ENCODE measurements at regions not wholly inside any gene's neighbourhood (a gene's known extent, or its start where the extent isn't known, plus 50 kb on each side); places are given as distances from the start of the nearest gene placed in this dataset.
A peak's percentile ranks its signal among the peaks of the same experiment; 100 is the strongest.

- no peaks in the 10 kb centered on the region for H3K27me3 Mint-ChIP-seq (ENCODE audit: low read depth)
- ATAC-seq (replicated peaks in 1 of 2) (no peak), DNase-seq (no peak)
- H3K36me3 Mint-ChIP-seq (ENCODE audit: insufficient read depth in 2 of 2) = no peaks in the 10 kb centered on the region
- H3K27ac Mint-ChIP-seq = no peak overlapping the region
- peaks cover 0 to 1% of the 10 kb centered on the region in 2 donors for H3K9me3 Mint-ChIP-seq
- no peak overlapping the region for H3K4me3 Mint-ChIP-seq
- no peaks in the 10 kb centered on the region for H3K4me1 Mint-ChIP-seq (ENCODE audit: low read depth)
These were observed 734.9 kb downstream of the VRK1 start for GRCh38 chr14:97532052-97532451.

- Mint-ChIP-seq H3K9me3 (peaks cover 0 to 1% of the 10 kb centered on the region in 2 donors), H3K36me3 (ENCODE audit: insufficient read depth in 2 of 2) (no peaks in the 10 kb centered on the region), H3K4me1 (ENCODE audit: low read depth) (no peaks in the 10 kb centered on the region), H3K4me3 (no peak overlapping the region), H3K27ac (no peak overlapping the region), H3K27me3 (ENCODE audit: low read depth) (no peaks in the 10 kb centered on the region)
- DNase-seq (no peak), ATAC-seq (replicated peaks in 1 of 2) (no peak)
These were observed 739.2 kb downstream of the VRK1 start for GRCh38 chr14:97536421-97536820.

GRCh38 chr14:97538749-97539410 lies 741.7 kb downstream of the VRK1 start:
- H3K27ac Mint-ChIP-seq = no peak overlapping the region
- no peaks in the 10 kb centered on the region for H3K36me3 Mint-ChIP-seq (ENCODE audit: insufficient read depth in 2 of 2)
- DNase-seq (no peak), ATAC-seq (replicated peaks in 1 of 2) (peak in 1 of 2 donors; percentile 25)
- H3K4me3 Mint-ChIP-seq = no peak overlapping the region
- H3K27me3 Mint-ChIP-seq (ENCODE audit: low read depth) = no peaks in the 10 kb centered on the region
- no peaks in the 10 kb centered on the region for H3K9me3 Mint-ChIP-seq
- peaks cover 4% of the 10 kb centered on the region for H3K4me1 Mint-ChIP-seq (ENCODE audit: low read depth)

- DNase-seq (no peak), ATAC-seq (replicated peaks in 1 of 2) (no peak)
- Mint-ChIP-seq H3K27me3 (ENCODE audit: low read depth) (no peaks in the 10 kb centered on the region), H3K4me3 (no peak overlapping the region), H3K27ac (no peak overlapping the region), H3K36me3 (ENCODE audit: insufficient read depth in 2 of 2) (no peaks in the 10 kb centered on the region), H3K4me1 (ENCODE audit: low read depth) (peaks cover 7% of the 10 kb centered on the region), H3K9me3 (no peaks in the 10 kb centered on the region)
These were observed 742.2 kb downstream of the VRK1 start for GRCh38 chr14:97539411-97539795.

- no peaks in the 10 kb centered on the region for H3K27me3 Mint-ChIP-seq (ENCODE audit: low read depth)
- no peaks in the 10 kb centered on the region for H3K9me3 Mint-ChIP-seq
- no peak for DNase-seq
- peaks cover 7% of the 10 kb centered on the region for H3K4me1 Mint-ChIP-seq (ENCODE audit: low read depth)
- H3K27ac Mint-ChIP-seq = no peak overlapping the region
- ATAC-seq (replicated peaks in 1 of 2) = no peak
- H3K36me3 Mint-ChIP-seq (ENCODE audit: insufficient read depth in 2 of 2) = no peaks in the 10 kb centered on the region
- H3K4me3 Mint-ChIP-seq = no peak overlapping the region
These were observed 742.7 kb downstream of the VRK1 start for GRCh38 chr14:97539884-97540283.

GRCh38 chr14:97543221-97543620 lies 746.0 kb downstream of the VRK1 start:
- no peak overlapping the region for H3K4me3 Mint-ChIP-seq
- ATAC-seq (replicated peaks in 1 of 2) (no peak), DNase-seq (no peak)
- H3K9me3 Mint-ChIP-seq = no peaks in the 10 kb centered on the region
- no peak overlapping the region for H3K27ac Mint-ChIP-seq
- no peaks in the 10 kb centered on the region for H3K36me3 Mint-ChIP-seq (ENCODE audit: insufficient read depth in 2 of 2)
- H3K4me1 Mint-ChIP-seq (ENCODE audit: low read depth) = peaks cover 7% of the 10 kb centered on the region
- no peaks in the 10 kb centered on the region for H3K27me3 Mint-ChIP-seq (ENCODE audit: low read depth)

- DNase-seq (no peak), ATAC-seq (replicated peaks in 1 of 2) (no peak)
- Mint-ChIP-seq H3K36me3 (ENCODE audit: insufficient read depth in 2 of 2) (no peaks in the 10 kb centered on the region), H3K27me3 (ENCODE audit: low read depth) (no peaks in the 10 kb centered on the region), H3K4me1 (ENCODE audit: low read depth) (peaks cover 7% of the 10 kb centered on the region), H3K9me3 (no peaks in the 10 kb centered on the region), H3K4me3 (no peak overlapping the region), H3K27ac (no peak overlapping the region)
These were observed 746.6 kb downstream of the VRK1 start for GRCh38 chr14:97543816-97544215.

GRCh38 chr14:97544571-97544970 lies 747.4 kb downstream of the VRK1 start:
- H3K36me3 Mint-ChIP-seq (ENCODE audit: insufficient read depth in 2 of 2) = no peaks in the 10 kb centered on the region
- no peak overlapping the region for H3K27ac Mint-ChIP-seq
- no peak for DNase-seq
- H3K27me3 Mint-ChIP-seq (ENCODE audit: low read depth) = no peaks in the 10 kb centered on the region
- H3K9me3 Mint-ChIP-seq = no peaks in the 10 kb centered on the region
- H3K4me1 Mint-ChIP-seq (ENCODE audit: low read depth) = peaks cover 7% of the 10 kb centered on the region
- no peak overlapping the region for H3K4me3 Mint-ChIP-seq
- ATAC-seq (replicated peaks in 1 of 2) = no peak

- ATAC-seq (replicated peaks in 1 of 2) (no peak), DNase-seq (no peak)
- Mint-ChIP-seq H3K36me3 (ENCODE audit: insufficient read depth in 2 of 2) (no peaks in the 10 kb centered on the region), H3K27ac (no peak overlapping the region), H3K4me3 (no peak overlapping the region), H3K27me3 (ENCODE audit: low read depth) (no peaks in the 10 kb centered on the region), H3K4me1 (ENCODE audit: low read depth) (peaks cover 7% of the 10 kb centered on the region), H3K9me3 (no peaks in the 10 kb centered on the region)
These were observed 749.5 kb downstream of the VRK1 start for GRCh38 chr14:97546491-97547230.

GRCh38 chr14:97550463-97550862 lies 753.3 kb downstream of the VRK1 start:
- Mint-ChIP-seq H3K27ac (no peak overlapping the region), H3K4me3 (no peak overlapping the region), H3K9me3 (no peaks in the 10 kb centered on the region), H3K36me3 (ENCODE audit: insufficient read depth in 2 of 2) (no peaks in the 10 kb centered on the region), H3K27me3 (ENCODE audit: low read depth) (no peaks in the 10 kb centered on the region), H3K4me1 (ENCODE audit: low read depth) (no peaks in the 10 kb centered on the region)
- no peak for ATAC-seq (replicated peaks in 1 of 2)
- DNase-seq = no peak

GRCh38 chr14:97554597-97554996 lies 757.4 kb downstream of the VRK1 start:
- no peak for ATAC-seq (replicated peaks in 1 of 2)
- no peak for DNase-seq
- peaks cover 2 to 4% of the 10 kb centered on the region in 2 donors for H3K36me3 Mint-ChIP-seq (ENCODE audit: insufficient read depth in 2 of 2)
- H3K4me3 Mint-ChIP-seq = no peak overlapping the region
- H3K9me3 Mint-ChIP-seq = peaks cover 5% of the 10 kb centered on the region in 2 donors
- H3K27me3 Mint-ChIP-seq (ENCODE audit: low read depth) = no peaks in the 10 kb centered on the region
- H3K27ac Mint-ChIP-seq = no peak overlapping the region
- H3K4me1 Mint-ChIP-seq (ENCODE audit: low read depth) = no peaks in the 10 kb centered on the region

- Mint-ChIP-seq H3K27ac (no peak overlapping the region), H3K4me3 (no peak overlapping the region), H3K9me3 (peaks cover 9 to 14% of the 10 kb centered on the region in 2 donors), H3K4me1 (ENCODE audit: low read depth) (no peaks in the 10 kb centered on the region), H3K36me3 (ENCODE audit: insufficient read depth in 2 of 2) (peaks cover 4% of the 10 kb centered on the region in 2 donors), H3K27me3 (ENCODE audit: low read depth) (no peaks in the 10 kb centered on the region)
- ATAC-seq (replicated peaks in 1 of 2) (no peak), DNase-seq (no peak)
These were observed 767.2 kb downstream of the VRK1 start for GRCh38 chr14:97564334-97564733.

GRCh38 chr14:97571201-97571600 lies 774.0 kb downstream of the VRK1 start:
- H3K36me3 Mint-ChIP-seq (ENCODE audit: insufficient read depth in 2 of 2) = peaks cover 3 to 4% of the 10 kb centered on the region in 2 donors
- no peaks in the 10 kb centered on the region for H3K27me3 Mint-ChIP-seq (ENCODE audit: low read depth)
- ATAC-seq (replicated peaks in 1 of 2) (no peak), DNase-seq (no peak)
- peaks cover 5% of the 10 kb centered on the region for H3K4me1 Mint-ChIP-seq (ENCODE audit: low read depth)
- H3K4me3 Mint-ChIP-seq = no peak overlapping the region
- H3K9me3 Mint-ChIP-seq = peaks cover 6 to 18% of the 10 kb centered on the region in 2 donors
- H3K27ac Mint-ChIP-seq = no peak overlapping the region
